ENCODE measurements at regions not wholly inside any gene's neighbourhood (a gene's known extent, or its start where the extent isn't known, plus 50 kb on each side); places are given as distances from the start of the nearest gene placed in this dataset.

DNA sequence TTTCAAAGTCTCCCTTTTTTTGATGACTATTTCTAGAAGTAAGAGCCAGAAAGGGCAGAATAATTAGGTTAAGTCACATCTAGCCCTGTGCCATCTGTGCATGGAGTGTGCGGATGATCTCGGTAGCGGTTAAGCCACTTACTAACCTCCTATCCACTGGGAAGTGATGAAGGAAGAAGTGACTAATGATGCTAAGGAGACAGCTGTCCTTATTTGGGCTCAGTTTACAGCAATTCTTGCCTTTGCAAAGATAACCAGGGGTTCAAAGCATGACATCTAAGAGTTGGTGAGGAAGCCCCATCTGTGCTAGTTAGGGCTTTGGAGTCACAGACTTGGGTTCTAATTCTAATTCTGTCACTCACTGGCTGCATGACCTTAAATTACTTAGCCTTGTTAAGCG, 62.4 kb upstream of the RREB1 start:
- no peaks in the 10 kb centered on the region for H3K27me3 Mint-ChIP-seq (ENCODE audit: unreplicated experiment)
- no peak for DNase-seq
- H3K9me3 Mint-ChIP-seq (ENCODE audit: low read depth, unreplicated experiment), result no peaks in the 10 kb centered on the region
- intact Hi-C loops (cut with micrococcal nuclease; ENCODE audit: unreplicated experiment), result no loop called here
- no TSS peak for BruUV-seq (replicated peaks)
- no peak overlapping the region for H3K27ac Mint-ChIP-seq (ENCODE audit: unreplicated experiment)
- H3K4me1 Mint-ChIP-seq (ENCODE audit: low read depth, unreplicated experiment), result peaks cover 16% of the 10 kb centered on the region
- CTCF ChIA-PET, result interaction anchor here (0.7 kb wide), 1 partner anchor 13 kb away, joined by 3 read pairs; no protein-coding TSS in a partner anchor
- TF ChIP-seq, protein P1, sequence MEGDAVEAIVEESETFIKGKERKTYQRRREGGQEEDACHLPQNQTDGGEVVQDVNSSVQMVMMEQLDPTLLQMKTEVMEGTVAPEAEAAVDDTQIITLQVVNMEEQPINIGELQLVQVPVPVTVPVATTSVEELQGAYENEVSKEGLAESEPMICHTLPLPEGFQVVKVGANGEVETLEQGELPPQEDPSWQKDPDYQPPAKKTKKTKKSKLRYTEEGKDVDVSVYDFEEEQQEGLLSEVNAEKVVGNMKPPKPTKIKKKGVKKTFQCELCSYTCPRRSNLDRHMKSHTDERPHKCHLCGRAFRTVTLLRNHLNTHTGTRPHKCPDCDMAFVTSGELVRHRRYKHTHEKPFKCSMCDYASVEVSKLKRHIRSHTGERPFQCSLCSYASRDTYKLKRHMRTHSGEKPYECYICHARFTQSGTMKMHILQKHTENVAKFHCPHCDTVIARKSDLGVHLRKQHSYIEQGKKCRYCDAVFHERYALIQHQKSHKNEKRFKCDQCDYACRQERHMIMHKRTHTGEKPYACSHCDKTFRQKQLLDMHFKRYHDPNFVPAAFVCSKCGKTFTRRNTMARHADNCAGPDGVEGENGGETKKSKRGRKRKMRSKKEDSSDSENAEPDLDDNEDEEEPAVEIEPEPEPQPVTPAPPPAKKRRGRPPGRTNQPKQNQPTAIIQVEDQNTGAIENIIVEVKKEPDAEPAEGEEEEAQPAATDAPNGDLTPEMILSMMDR (IDR thresholded peaks at IDR 0.05; ENCODE audit: unreplicated experiment), result no peak
- H3K36me3 Mint-ChIP-seq (ENCODE audit: insufficient read depth, unreplicated experiment), result no peaks in the 10 kb centered on the region
- H3K4me3 Mint-ChIP-seq (ENCODE audit: low read depth, unreplicated experiment), result no peak overlapping the region

DNA sequence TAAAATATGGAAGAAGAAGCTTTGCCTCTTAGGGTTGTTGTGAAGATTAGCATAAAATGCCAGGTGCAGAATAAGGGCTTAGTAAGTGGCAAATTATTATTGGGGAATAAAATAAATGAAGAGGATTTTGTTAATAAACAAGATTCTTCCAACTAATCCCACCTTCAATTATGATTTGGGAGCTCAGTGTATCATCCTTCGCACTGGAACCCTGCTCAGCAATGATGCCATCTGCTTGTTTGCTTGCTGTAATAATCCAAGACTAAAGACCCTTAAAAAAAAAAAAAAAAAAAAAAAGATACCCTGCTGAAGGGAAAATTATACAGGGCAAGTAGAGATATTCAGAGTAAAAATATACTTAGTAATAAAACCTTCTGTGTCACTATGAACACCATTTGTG, 62.0 kb upstream of the RREB1 start:
- intact Hi-C loops (cut with micrococcal nuclease; ENCODE audit: unreplicated experiment), result no loop called here
- peaks cover 2% of the 10 kb centered on the region for H3K36me3 Mint-ChIP-seq (ENCODE audit: insufficient read depth, unreplicated experiment)
- H3K27me3 Mint-ChIP-seq (ENCODE audit: unreplicated experiment), result no peaks in the 10 kb centered on the region
- no peak overlapping the region for H3K27ac Mint-ChIP-seq (ENCODE audit: unreplicated experiment)
- no peaks in the 10 kb centered on the region for H3K9me3 Mint-ChIP-seq (ENCODE audit: low read depth, unreplicated experiment)
- TF ChIP-seq, protein P1 (IDR thresholded peaks at IDR 0.05; ENCODE audit: unreplicated experiment), result no peak
- BruUV-seq (replicated peaks), result no TSS peak
- DNase-seq, result no peak
- CTCF ChIA-PET, result interaction anchor here (0.7 kb wide), 1 partner anchor 13 kb away, joined by 3 read pairs; no protein-coding TSS in a partner anchor
- H3K4me1 Mint-ChIP-seq (ENCODE audit: low read depth, unreplicated experiment), result peaks cover 16% of the 10 kb centered on the region
- H3K4me3 Mint-ChIP-seq (ENCODE audit: low read depth, unreplicated experiment), result no peak overlapping the region

DNA sequence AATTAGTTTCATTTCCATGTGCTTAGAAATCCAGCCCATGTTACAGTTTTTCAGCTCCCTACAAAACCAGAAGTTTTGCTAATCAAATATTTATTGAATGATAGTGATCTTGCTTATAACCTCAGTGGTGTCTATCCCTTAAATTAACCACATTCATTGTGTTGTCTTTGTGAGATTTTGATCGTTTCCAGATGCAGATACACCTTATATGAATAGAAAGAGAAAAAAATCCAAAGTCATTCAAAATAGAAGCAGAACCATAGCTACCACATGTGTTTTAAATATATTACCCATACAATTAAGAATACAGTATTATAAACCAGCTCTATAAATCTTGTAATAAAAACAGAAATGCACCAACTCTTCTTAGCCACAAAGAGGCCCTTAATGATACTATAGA, 60.6 kb upstream of the RREB1 start:
- no peaks in the 10 kb centered on the region for H3K9me3 Mint-ChIP-seq (ENCODE audit: low read depth, unreplicated experiment)
- CTCF ChIA-PET, result no interaction called here
- no peaks in the 10 kb centered on the region for H3K27me3 Mint-ChIP-seq (ENCODE audit: unreplicated experiment)
- TF ChIP-seq, protein P1 (IDR thresholded peaks at IDR 0.05; ENCODE audit: unreplicated experiment), result no peak
- DNase-seq, result no peak
- no peak overlapping the region for H3K4me3 Mint-ChIP-seq (ENCODE audit: low read depth, unreplicated experiment)
- H3K4me1 Mint-ChIP-seq (ENCODE audit: low read depth, unreplicated experiment), result peaks cover 4% of the 10 kb centered on the region
- H3K36me3 Mint-ChIP-seq (ENCODE audit: insufficient read depth, unreplicated experiment), result peaks cover 5% of the 10 kb centered on the region
- intact Hi-C loops (cut with micrococcal nuclease; ENCODE audit: unreplicated experiment), result no loop called here
- H3K27ac Mint-ChIP-seq (ENCODE audit: unreplicated experiment), result no peak overlapping the region
- BruUV-seq (replicated peaks), result no TSS peak

DNA sequence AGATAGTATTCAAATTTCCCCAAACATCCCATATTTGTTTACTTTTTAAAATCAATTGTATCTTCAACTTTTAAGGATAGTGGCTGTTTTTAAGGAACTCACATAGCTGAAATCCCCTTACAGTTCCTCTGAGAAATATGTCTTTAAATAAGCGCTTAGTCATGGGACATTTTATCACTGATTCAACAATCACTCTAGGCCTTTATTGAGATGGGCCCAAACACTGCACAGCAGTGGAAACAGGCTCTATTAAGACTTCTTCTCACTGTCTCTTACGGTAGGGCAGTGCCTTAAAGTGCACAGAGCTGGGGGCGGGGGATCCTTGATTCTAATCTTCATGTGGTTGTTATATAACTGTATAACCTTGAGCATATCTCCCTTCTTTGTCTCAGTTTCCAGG, 59.8 kb upstream of the RREB1 start:
- H3K4me1 Mint-ChIP-seq (ENCODE audit: low read depth, unreplicated experiment), result peaks cover 5% of the 10 kb centered on the region
- no peak overlapping the region for H3K27ac Mint-ChIP-seq (ENCODE audit: unreplicated experiment)
- H3K27me3 Mint-ChIP-seq (ENCODE audit: unreplicated experiment), result no peaks in the 10 kb centered on the region
- CTCF ChIA-PET, result interaction anchor here (0.6 kb wide), 3 partner anchors 135 to 547 kb away, joined by 3 to 5 read pairs (median 3); no protein-coding TSS in a partner anchor
- TF ChIP-seq, protein P1 (IDR thresholded peaks at IDR 0.05; ENCODE audit: unreplicated experiment), result no peak
- H3K4me3 Mint-ChIP-seq (ENCODE audit: low read depth, unreplicated experiment), result no peak overlapping the region
- DNase-seq, result no peak
- no peaks in the 10 kb centered on the region for H3K9me3 Mint-ChIP-seq (ENCODE audit: low read depth, unreplicated experiment)
- intact Hi-C loops (cut with micrococcal nuclease; ENCODE audit: unreplicated experiment), result no loop called here
- H3K36me3 Mint-ChIP-seq (ENCODE audit: insufficient read depth, unreplicated experiment), result peaks cover 5% of the 10 kb centered on the region
- BruUV-seq (replicated peaks), result no TSS peak

All from Calu3 (cell line).